DMS79 (cell line): ENCODE measurements at regions not wholly inside any gene's neighbourhood (a gene's known extent, or its start where the extent isn't known, plus 50 kb on each side); places are given as distances from the start of the nearest gene placed in this dataset.
"Not testable (repeated sequence)": the region's sequence is repeated elsewhere in the genome, so short reads cannot be mapped to it uniquely, and the experiment has no call there.

Source experiments
- DNase-seq: peaks from one replicate; lab custom pipeline; 2025; lab: John Stamatoyannopoulos, UW

- no peak for DNase-seq
Observed at GRCh38 chr5:6273749-6274148, 104.6 kb downstream of the MED10 start.

DNA sequence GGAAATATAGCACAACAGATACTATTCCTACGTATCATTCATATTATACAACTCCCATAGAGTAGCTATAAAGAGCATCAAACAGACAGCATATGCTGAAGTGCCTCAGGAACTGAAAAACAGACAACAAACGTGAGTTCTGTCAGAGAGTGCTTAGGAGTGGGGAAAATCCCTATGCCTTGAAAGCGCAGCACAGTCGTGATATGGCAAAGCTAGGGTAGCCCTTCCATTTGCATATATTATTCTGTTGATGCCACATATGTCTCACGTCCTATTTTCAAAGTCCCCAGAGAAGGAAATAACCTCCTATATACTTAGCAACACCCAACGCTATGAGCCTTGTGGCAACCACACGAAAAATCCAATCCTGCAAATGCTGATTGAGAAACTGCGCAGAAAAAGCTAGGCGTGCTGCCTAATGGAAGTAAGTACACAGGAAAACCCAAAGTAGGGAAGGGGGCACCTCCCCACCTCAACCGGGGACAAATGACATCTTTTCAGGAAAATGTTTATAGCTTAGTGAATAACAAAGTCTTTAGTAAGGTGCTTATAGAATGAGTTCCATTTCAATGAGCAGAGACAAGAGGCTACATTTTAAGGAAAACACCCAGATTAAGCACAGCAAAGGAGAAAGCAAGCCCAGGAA lies 105.1 kb downstream of the MED10 start:
- no peak for DNase-seq

DNA sequence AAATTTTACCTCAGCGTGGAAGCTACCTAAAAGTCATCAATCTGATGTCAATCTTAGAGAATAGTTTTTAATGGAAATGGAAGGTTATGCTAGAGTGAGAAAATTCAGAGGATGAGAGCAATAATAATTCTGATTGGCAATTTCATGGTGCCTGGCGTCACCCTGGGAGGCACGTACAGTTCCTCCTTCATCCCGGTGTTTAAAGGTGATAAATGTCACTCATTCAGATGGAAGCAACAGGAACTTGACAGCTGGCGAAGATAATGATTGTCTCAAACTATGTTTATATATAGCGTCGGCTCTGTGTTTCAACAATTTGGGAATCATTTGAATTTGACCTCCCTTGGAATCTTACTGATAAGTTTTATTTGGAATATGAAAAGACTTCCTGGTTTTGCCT lies 108.4 kb downstream of the MED10 start:
- DNase-seq = no peak

DNA sequence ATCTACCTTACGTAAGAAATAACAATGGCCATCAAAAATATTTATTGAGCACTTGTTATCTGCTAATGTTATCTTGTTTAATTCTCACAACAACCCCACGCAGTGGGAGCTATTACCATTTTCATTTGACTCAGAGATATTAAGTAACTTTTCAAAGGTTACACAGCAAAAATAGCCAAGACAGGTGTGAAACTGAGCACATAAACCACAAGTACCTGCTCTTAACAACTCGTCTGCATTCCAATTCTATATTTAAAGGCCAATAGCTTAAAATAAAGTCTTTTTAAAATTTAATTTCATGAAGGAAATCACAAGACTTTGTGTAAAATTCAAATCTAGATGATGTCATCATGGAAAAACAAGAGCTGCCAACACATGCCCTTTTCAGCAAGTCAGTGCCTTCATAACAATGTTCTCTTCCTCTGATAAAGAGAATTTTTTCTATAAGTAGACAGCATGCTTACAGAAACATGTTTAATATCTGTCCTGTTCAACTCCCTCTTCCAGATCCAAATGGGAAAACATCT lies 111.6 kb downstream of the MED10 start:
- DNase-seq = no peak

- no peak for DNase-seq
Observed at GRCh38 chr5:6264394-6264793, 114.0 kb downstream of the MED10 start.

DNA sequence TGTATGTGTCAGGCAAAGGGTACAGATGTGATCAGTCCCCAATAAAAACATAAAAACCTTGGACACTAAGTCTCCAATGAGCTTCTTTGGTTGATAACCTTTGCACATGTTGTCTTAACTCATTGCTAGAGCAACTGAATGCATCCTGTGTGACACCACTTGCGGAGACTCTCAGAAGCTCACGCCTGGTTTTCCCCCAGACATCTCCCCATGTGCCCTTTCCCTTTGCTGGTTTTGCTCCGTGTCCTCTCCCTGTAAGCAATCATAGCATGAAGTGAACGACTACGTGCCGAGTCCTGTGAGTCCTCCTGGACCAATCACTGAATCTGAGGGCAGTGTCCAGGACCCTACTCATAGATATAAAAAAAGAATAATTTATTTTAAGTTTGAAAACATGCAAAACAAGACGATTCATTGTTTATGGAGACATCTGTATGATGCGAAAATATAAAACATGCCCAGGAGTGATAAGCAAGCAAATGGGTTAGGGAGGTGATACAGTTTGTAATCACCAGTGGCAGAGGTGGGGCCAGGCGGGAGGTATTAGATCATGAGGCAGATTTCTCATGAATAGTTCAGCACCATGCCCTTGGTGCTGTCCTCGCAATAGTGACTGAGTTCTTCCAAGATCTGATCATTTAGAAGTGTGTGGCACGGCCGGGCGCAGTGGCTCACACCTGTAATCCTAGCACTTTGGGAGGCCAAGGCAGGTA lies 115.5 kb downstream of the MED10 start:
- DNase-seq = no peak

DNA sequence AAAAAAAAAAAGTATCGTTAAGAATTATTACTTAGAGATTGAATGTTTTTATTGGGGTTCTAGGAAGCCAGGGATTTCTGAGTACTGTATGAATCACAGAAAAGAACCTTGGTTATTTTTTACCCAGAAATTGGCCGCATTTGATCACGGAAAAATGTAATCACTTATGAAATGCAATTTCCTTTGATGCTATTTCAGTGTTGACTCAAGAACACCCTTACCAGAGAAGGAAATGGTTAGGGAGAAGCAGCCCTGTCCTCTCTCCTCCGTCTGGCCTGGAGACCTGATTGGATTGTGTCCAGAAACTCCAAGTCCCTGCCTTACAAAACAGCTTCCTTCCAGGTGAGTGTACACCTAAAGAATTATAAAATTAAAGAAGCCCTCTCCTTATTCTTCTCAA lies 116.7 kb downstream of the MED10 start:
- DNase-seq = no peak

DNA sequence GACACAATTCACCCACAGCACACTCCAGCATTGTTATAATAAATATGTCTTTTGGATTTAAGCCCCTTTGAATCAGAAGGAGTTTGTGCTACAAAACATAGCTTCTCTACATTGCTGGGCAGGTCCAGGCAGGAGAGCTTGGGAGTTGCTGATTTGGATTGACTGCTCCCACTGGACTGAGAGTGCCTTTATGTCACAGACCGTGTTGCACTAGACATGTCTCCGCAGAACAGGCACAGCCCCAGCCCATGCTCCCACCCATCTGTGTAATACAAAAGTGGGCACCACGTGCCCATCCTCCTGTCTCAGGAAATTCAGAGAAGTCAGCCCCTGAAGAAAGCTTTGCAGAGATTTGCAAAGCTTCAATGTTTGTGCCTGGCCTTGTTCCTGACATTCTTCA lies 117.1 kb downstream of the MED10 start:
- no peak for DNase-seq

GRCh38 chr5:6260846-6261245 lies 117.5 kb downstream of the MED10 start:
- DNase-seq = no peak

DNA sequence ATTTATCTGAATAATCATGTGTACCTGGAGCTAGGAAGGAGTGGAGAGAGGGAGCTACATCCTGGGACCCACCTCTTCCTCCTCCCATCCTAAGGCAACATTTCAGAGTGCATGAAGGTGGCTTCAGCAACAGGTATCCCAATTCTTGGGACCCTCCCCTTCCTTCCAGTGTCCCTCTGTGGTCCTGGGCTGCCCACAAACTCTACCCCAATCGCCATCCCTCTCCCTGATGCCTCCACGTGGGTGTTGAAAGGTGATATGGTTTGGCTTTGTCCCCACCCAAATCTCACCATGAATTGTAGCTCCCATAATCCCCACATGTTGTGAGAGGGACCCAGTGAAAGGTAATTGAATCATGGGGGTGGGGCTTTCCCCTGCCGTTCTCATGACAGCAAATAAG lies 121.4 kb downstream of the MED10 start:
- DNase-seq = no peak

GRCh38 chr5:6255956-6256355 lies 122.4 kb downstream of the MED10 start:
- DNase-seq = no peak

DNA sequence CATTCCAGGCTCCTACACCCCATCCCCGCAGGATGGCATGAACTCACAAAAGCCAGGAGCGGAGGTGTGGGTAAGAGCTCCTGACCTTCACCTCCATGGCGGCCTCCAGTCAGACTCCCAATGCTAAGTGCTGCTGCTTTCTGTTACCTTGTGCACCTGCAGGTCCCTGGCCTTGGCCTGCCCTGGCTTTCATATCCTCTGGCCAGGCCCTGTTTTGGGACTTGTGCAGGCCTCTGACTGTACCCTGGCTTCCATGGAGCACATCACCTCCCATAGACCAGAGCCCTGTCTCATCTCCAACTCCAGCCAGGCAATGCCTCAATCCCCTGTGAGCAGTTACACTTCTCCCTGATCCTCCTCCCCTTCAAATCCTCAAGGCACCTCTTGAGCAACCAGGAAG lies 124.5 kb downstream of the MED10 start:
- DNase-seq = no peak

DNA sequence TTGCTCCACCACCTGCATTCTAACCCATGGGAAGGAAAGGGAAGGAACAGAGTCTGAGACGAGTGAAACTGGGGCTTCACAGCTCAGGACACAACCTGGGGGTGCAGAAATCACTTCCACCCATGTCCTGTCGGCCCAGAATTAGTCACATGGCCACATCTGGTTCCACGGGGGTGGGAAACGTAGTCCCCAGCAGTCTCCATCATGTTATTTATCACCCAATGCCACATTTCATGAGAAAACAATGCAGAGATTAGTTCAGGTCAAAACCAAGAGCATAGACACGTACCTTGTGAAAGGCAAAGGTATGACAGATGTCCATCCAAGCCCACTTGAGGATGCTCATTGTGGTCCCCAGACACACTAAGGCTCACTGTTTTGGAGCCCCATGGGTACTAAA lies 125.1 kb downstream of the MED10 start:
- DNase-seq = no peak

DNA sequence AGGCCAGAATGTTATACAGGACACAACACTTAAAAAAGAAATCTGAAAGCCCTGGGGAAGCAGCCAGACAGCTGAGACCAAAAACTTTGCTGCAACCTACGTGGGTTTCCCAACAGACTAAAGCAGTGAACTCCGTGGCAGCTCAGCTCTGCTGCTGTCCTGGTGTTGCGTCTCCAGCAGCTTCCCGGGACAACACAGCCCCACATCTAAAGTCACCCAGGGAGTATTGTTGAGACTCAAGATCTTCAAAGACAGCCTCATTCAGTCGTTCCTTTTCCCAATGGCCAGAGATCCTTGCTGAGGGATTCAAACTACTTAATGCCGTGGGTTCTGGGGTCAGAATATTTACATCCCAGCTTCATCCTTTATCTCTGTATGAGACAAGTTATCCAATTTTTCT lies 125.8 kb downstream of the MED10 start:
- no peak for DNase-seq

DNA sequence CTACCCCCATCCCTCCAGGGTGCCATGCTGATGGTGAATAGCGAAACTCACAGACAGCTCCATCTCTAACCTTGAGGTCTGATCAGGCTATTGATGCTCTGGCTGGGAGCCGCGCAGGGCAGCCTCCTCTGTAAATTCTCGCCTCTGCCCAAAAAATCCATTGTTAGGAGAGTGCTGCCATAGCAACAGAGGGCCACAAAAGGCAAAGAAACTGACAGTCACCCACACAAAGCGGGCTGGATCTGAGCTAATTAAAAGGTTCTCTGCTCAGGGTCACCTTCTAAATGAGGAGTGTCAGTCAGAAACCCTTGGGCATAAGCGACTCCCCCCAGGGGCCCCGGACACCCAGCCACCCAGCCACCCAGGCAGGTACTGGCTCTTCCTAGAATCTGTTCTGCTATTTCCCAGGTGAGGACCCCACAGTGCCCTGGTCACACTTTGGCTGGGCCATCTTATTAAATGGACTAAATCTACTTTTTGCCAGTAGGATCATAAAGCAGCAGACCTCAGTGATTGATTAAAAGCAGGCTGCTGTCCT lies 126.7 kb downstream of the MED10 start:
- no peak for DNase-seq

- no peak for DNase-seq
Observed at GRCh38 chr5:6250121-6250520, 128.2 kb downstream of the MED10 start.

- no peak for DNase-seq
Observed at GRCh38 chr5:6248132-6248531, 130.2 kb downstream of the MED10 start.

- DNase-seq = no peak
Observed at GRCh38 chr5:6246820-6247437, 131.4 kb downstream of the MED10 start.

GRCh38 chr5:6244339-6244714 lies 134.0 kb downstream of the MED10 start:
- DNase-seq = no peak

DNA sequence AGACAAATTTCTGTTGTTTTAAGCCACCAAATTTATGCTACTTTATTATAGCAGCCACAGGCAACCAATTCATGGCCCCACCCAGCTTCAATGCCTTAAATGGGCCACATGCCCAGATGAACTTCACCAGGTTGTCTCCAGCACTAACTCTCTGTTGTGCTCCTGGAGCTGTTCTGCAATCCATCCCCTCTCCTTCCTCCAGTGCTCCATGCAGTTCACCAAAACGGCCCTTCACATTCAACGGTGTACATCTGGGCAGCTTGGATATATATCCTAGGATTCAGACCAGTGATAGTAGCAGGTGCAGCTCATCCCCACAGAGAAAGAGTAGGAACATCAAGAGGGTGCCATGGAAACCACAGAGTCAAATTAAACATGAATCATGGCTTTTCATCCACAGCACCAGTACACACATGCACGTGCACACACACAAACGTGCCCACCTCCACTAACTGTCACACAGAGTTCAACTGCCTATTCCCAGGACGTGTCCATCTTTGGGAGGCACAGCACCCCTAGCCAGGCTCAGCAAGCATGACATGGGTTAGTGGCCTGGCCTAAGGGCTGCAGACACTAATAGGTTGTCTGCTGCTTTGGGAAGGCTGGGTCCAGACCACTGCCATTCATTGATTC lies 134.5 kb downstream of the MED10 start:
- DNase-seq = no peak

DNA sequence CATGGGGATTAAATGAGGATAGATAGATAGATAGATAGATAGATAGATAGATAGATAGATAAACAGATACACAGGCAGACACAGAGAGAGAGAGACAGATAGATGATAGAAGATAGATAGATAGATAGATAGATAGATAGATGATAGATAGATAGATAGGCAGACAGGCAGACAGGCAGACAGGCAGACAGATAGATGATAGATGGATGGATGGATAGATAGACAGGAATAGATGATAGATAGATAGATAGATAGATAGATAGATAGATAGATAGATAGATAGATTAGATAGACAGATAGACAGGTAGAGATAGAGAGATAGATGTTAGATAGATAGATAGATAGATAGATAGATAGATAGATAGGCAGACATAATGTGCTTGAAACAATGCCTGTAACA lies 137.3 kb downstream of the MED10 start:
- not testable (repeated sequence) for DNase-seq

GRCh38 chr5:6236858-6237481 lies 141.4 kb downstream of the MED10 start:
- no peak for DNase-seq
